HG03039 (cell line): ENCODE measurements at regions not wholly inside any gene's neighbourhood (a gene's known extent, or its start where the extent isn't known, plus 50 kb on each side); places are given as distances from the start of the nearest gene placed in this dataset.
"Not testable (repeated sequence)": the region's sequence is repeated elsewhere in the genome, so short reads cannot be mapped to it uniquely, and the experiment has no call there.

Experiments used
- ATAC-seq: cut with Tn5 transposase; IDR thresholded peaks from one replicate; pipeline ENCODE4 v1.9.1; 2021; ENCODE audit warnings: mild to moderate bottlenecking, moderate library complexity; ENCODE audit not compliant: unreplicated experiment

- no peak for ATAC-seq
These were observed 147.6 kb upstream of the BARHL2 start for GRCh38 chr1:90864681-90865080.

- no peak for ATAC-seq
These were observed 145.7 kb upstream of the BARHL2 start for GRCh38 chr1:90862782-90863181.

GRCh38 chr1:90861421-90861820 is 144.3 kb upstream of the BARHL2 start:
- not testable (repeated sequence) for ATAC-seq

GRCh38 chr1:90856463-90857007 is 139.4 kb upstream of the BARHL2 start:
- ATAC-seq: no peak

- ATAC-seq: no peak
These were observed 137.4 kb upstream of the BARHL2 start for GRCh38 chr1:90854397-90854924.

GRCh38 chr1:90851711-90852050 is 134.6 kb upstream of the BARHL2 start:
- ATAC-seq: no peak

GRCh38 chr1:90850898-90851710 is 134.0 kb upstream of the BARHL2 start:
- peak; percentile 98 for ATAC-seq

GRCh38 chr1:90850181-90850897 is 133.2 kb upstream of the BARHL2 start:
- ATAC-seq: no peak

GRCh38 chr1:90841473-90841872 is 124.4 kb upstream of the BARHL2 start:
- no peak for ATAC-seq

- ATAC-seq: no peak
These were observed 123.2 kb upstream of the BARHL2 start for GRCh38 chr1:90840352-90840751.

- ATAC-seq: no peak
These were observed 122.2 kb upstream of the BARHL2 start for GRCh38 chr1:90839323-90839722.

GRCh38 chr1:90838720-90839119 is 121.6 kb upstream of the BARHL2 start:
- ATAC-seq: no peak

GRCh38 chr1:90837420-90837819 is 120.3 kb upstream of the BARHL2 start:
- ATAC-seq: no peak

GRCh38 chr1:90836345-90836679 is 119.2 kb upstream of the BARHL2 start:
- ATAC-seq: no peak

- ATAC-seq: no peak
These were observed 118.7 kb upstream of the BARHL2 start for GRCh38 chr1:90835661-90836344.

- no peak for ATAC-seq
These were observed 118.0 kb upstream of the BARHL2 start for GRCh38 chr1:90834886-90835660.

- no peak for ATAC-seq
These were observed 117.3 kb upstream of the BARHL2 start for GRCh38 chr1:90834354-90834885.

- ATAC-seq: no peak
These were observed 116.5 kb upstream of the BARHL2 start for GRCh38 chr1:90833466-90834110.

GRCh38 chr1:90831910-90832309 is 114.8 kb upstream of the BARHL2 start:
- no peak for ATAC-seq

- ATAC-seq: no peak
These were observed 109.7 kb upstream of the BARHL2 start for GRCh38 chr1:90826834-90827233.
